ENCODE measurements at regions not wholly inside any gene's neighbourhood (a gene's known extent, or its start where the extent isn't known, plus 50 kb on each side); places are given as distances from the start of the nearest gene placed in this dataset.

DNA sequence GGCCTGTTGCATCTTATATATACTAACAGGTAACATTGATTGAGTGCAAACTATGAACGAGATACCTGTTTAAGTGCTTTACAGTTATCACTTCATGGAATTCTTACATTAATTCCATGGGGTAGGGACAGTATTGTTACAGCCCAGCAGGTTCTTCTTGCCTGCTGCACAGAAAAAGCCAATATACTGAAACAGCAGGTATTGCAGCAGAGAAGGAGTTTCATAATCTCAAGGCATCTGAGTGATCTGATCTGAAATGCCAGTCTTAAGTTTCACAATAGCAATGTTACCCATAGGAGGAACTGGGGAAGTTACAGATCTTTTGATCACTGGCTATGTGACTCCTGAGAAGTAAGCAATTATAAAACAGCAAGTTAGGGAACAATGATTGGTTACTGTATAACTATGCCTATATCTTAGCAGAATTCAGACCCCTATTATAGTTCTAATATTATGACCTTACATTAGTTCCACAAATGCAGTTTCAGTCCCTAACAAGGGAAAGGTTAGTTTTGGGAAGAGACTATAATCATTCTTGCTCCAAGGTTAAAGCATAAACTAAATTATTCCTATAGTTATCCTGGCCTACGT is 126.5 kb upstream of the BNC2 start:
- DNase-seq (no peak), ATAC-seq (ENCODE audit: low read depth) (no peak)
- TF ChIP-seq BHLHE40 (IDR thresholded peaks at IDR 0.05; ENCODE audit: low read depth, low read length) (no peak), CTCF (conservative IDR thresholded peaks at IDR 0.05; ENCODE audit: low read depth, low read length) (no peak), CEBPB (IDR thresholded peaks at IDR 0.05; ENCODE audit: low read depth, low read length) (peak; percentile 50; the same call in 1 of the 2 replicates), SMC3 (IDR thresholded peaks at IDR 0.05; ENCODE audit: low read depth, low read length) (no peak)
- no peak overlapping the region for H2AK9ac ChIP-seq (replicated peaks; ENCODE audit: low read depth, low read length, poor library complexity)
- H3K4me3 ChIP-seq (ENCODE audit: insufficient read depth, low read depth, low read length), result no peak overlapping the region
- H3K9me1 ChIP-seq (ENCODE audit: insufficient read depth, low read length), result no peaks in the 10 kb centered on the region
- H4K91ac ChIP-seq (ENCODE audit: insufficient read depth, low read depth, low read length), result no peak overlapping the region
- no peak overlapping the region for H2BK5ac ChIP-seq (ENCODE audit: low read depth, low read length, poor library complexity, severe bottlenecking)
- H3K4me2 ChIP-seq (ENCODE audit: low read depth, low read length), result no peak overlapping the region
- no peak overlapping the region for H3K9ac ChIP-seq (ENCODE audit: low read depth, low read length)
- WGBS, 2 experiments (ENCODE audit: extremely low coverage in 2 of 2, insufficient read length in 1 of 2), result no CpG with 5 or more reads among the region's 2 CpGs
- H4K8ac ChIP-seq (ENCODE audit: low read depth in 2 of 2, low read length in 2 of 2), result no peak overlapping the region
- in situ Hi-C loops (cut with MboI; ENCODE audit: low sequenced_read_pairs), result no loop called here
- H3K9me3 ChIP-seq (ENCODE audit: control insufficient read depth, insufficient read depth, low read length), result peaks cover 19% of the 10 kb centered on the region
- H3K36me3 ChIP-seq (ENCODE audit: control insufficient read depth, insufficient read depth, low read length), result no peaks in the 10 kb centered on the region
- ChIA-PET POLR2A (ENCODE audit: unreplicated experiment) (no interaction called here), CTCF (interaction anchor here (0.7 kb wide), 1 partner anchor 16 kb away, joined by 3 read pairs; no protein-coding TSS in a partner anchor)
- H2BK20ac ChIP-seq (ENCODE audit: low read depth, low read length), result no peak overlapping the region
- H2BK15ac ChIP-seq (ENCODE audit: low read depth, low read length), result no peak overlapping the region
- no peak overlapping the region for H3K56ac ChIP-seq (ENCODE audit: extremely low read depth, insufficient read depth, low read length)
- no TSS peak for BruUV-seq (replicated peaks)
- dilution Hi-C loops (cut with HindIII; ENCODE audit: low sequenced_read_pairs, unreplicated experiment), result no loop called here
- no peak overlapping the region for H4K5ac ChIP-seq (ENCODE audit: low read depth, low read length)
- H3K14ac ChIP-seq (replicated peaks; ENCODE audit: low read depth, low read length), result no peak overlapping the region
- H4K20me1 ChIP-seq (ENCODE audit: insufficient read depth, low read length), result no peaks in the 10 kb centered on the region
- H3K4me1 ChIP-seq (ENCODE audit: control insufficient read depth, insufficient read depth, low read length), result no peaks in the 10 kb centered on the region
- no peaks in the 10 kb centered on the region for H3K27me3 ChIP-seq (ENCODE audit: control insufficient read depth, insufficient read depth, low read length)
- H3K23ac ChIP-seq (ENCODE audit: low read depth, low read length), result no peak overlapping the region
- H2AFZ ChIP-seq (replicated peaks; ENCODE audit: low read length, poor library complexity), result no peak overlapping the region
- H2BK120ac ChIP-seq (ENCODE audit: low read depth, low read length), result no peak overlapping the region
- H2AK5ac ChIP-seq (ENCODE audit: low read depth, low read length), result no peak overlapping the region
- no peak overlapping the region for H3K4ac ChIP-seq (ENCODE audit: low read depth, low read length)
- H3K18ac ChIP-seq (ENCODE audit: low read depth, low read length), result no peak overlapping the region
- no peaks in the 10 kb centered on the region for H3K79me1 ChIP-seq (ENCODE audit: low read depth in 1 of 2, low read length in 2 of 2)
- intact Hi-C loops (cut with micrococcal nuclease), result loop anchor here (10.0 kb wide), 1 partner anchor 68 kb away; no protein-coding TSS in a partner anchor
- H3K27ac ChIP-seq (ENCODE audit: insufficient read depth, low read length), result no peak overlapping the region

All from IMR-90 (cell line).